HepG2 (cell line): ENCODE measurements at regions not wholly inside any gene's neighbourhood (a gene's known extent, or its start where the extent isn't known, plus 50 kb on each side); places are given as distances from the start of the nearest gene placed in this dataset.

Experiments used
- ATAC-seq: fragments of 200-7000 bp; cut with Tn5 transposase; 3 replicates; pipeline ENCODE4 v1.9.1; 2020; ENCODE audit warnings: mild to moderate bottlenecking, moderate library complexity
- BruUV-seq: library from RNA; stranded (reverse); fragments of 400-500 nt; replicated peaks from 2 replicates; lab custom pipeline; 2021; lab: Mats Ljungman, UMichigan
- CTCF ChIA-PET: fragments of 300-600 bp; formaldehyde crosslinking; extraction: SDS; loops from one replicate; lab custom pipeline; 2021; ENCODE audit warnings: low total read pairs, inconsistent platforms, low intra/inter-chr PET ratio; lab: Yijun Ruan, JAX
- POLR2A ChIA-PET: fragments of 350-600 bp; sonication (Branson Sonifier 250); formaldehyde crosslinking; loops from one replicate; lab custom pipeline; 2020; ENCODE audit warnings: antibody characterized with exemption, inconsistent platforms; lab: Yijun Ruan, JAX
- DNase-seq: peaks from one replicate; pipeline ENCODE4 v3.0.0-alpha.2; 2015; ENCODE audit warnings: low spot score
- FAIRE-seq: peaks from 3 replicates; lab custom pipeline; 2011; peaks lifted over from hg19 to GRCh38; lab: Jason Lieb, UNC
- H2AFZ ChIP-seq: one replicate; pipeline ENCODE4 v1.6.1; 2011; ENCODE audit warnings: low read length, inconsistent platforms
- H3K27ac ChIP-seq: fragments of 300-600 bp; 3 replicates; pipeline ENCODE4 v1.8.0; 2011; ENCODE audit warnings: mixed run types, mild to moderate bottlenecking, mixed read lengths, low read length, inconsistent platforms; ENCODE audit not compliant: insufficient read depth; ENCODE audit errors: extremely low read length
- H3K27me3 ChIP-seq, 2 experiments: fragments of 200-600 bp in 1 of 2; 2 replicates in 1 of 2; 3 replicates in 1 of 2; pipeline versions ENCODE4 v1.6.0 to v1.8.0; 2011; ENCODE audit warnings: low read length in 2 of 2, mild to moderate bottlenecking in 2 of 2, moderate library complexity in 2 of 2, inconsistent platforms in 1 of 2; ENCODE audit not compliant: insufficient read depth in 2 of 2, control insufficient read depth in 1 of 2
- H3K36me3 ChIP-seq, 2 experiments: fragments of 200-600 bp in 1 of 2; replicated peaks in 1 of 2; 2 replicates in 1 of 2; 3 replicates in 1 of 2; pipeline versions ENCODE4 v1.5.1 to v1.8.0; 2011; ENCODE audit warnings: low read length in 2 of 2, inconsistent platforms in 1 of 2; ENCODE audit not compliant: insufficient read depth in 2 of 2, control insufficient read depth in 1 of 2
- H3K4me1 ChIP-seq: 2 replicates; pipeline ENCODE4 v1.5.1; 2012; ENCODE audit warnings: low read length, inconsistent platforms; ENCODE audit not compliant: insufficient read depth
- H3K4me2 ChIP-seq: 2 replicates; pipeline ENCODE4 v1.6.0; 2011; ENCODE audit warnings: low read depth, low read length, inconsistent platforms
- H3K4me3 ChIP-seq, 3 experiments: fragments of 200-600 bp in 1 of 3; sonication (generic), shearing (Covaris generic) in 1 of 3; replicated peaks in 1 of 3; 2 replicates each; pipeline ENCODE4 v1.5.1; 2011 to 2016; ENCODE audit warnings: low read length in 3 of 3, inconsistent platforms in 2 of 3, low read depth in 2 of 3, mild to moderate bottlenecking in 2 of 3, control low read depth in 1 of 3, mixed read lengths in 1 of 3; ENCODE audit not compliant: insufficient read depth in 1 of 3
- H3K79me2 ChIP-seq: one replicate; pipeline ENCODE4 v1.6.1; 2011; ENCODE audit warnings: low read length, inconsistent platforms; ENCODE audit not compliant: insufficient read depth
- H3K9ac ChIP-seq: 2 replicates; pipeline ENCODE4 v1.6.0; 2011; ENCODE audit warnings: mild to moderate bottlenecking, low read depth, low read length, inconsistent platforms; ENCODE audit not compliant: insufficient read depth
- H3K9me3 ChIP-seq: 2 replicates; pipeline ENCODE4 v1.5.1; 2012; ENCODE audit warnings: mild to moderate bottlenecking, low read length
- H4K20me1 ChIP-seq: 2 replicates; pipeline ENCODE4 v1.6.0; 2011; ENCODE audit warnings: inconsistent platforms, mild to moderate bottlenecking, low read length, moderate library complexity; ENCODE audit not compliant: insufficient read depth
- BRD4 ChIP-seq: sonication (generic); formaldehyde crosslinking; IDR thresholded peaks from 2 replicates; pipeline ENCODE4 v1.4.0; 2020; ENCODE audit warnings: missing genetic modification reagents
- CEBPB ChIP-seq: IDR thresholded peaks from 2 replicates; pipeline ENCODE4 v1.6.1; 2011; ENCODE audit warnings: low read depth, low read length, improper control_type of control experiment, borderline replicate concordance
- GATAD2A ChIP-seq: IDR thresholded peaks from 2 replicates; pipeline ENCODE4 v1.6.1; 2016
- HNRNPL ChIP-seq: fragments of 200-400 bp; formaldehyde crosslinking; IDR thresholded peaks from 2 replicates; pipeline ENCODE4 v1.6.1; 2017; ENCODE audit warnings: mild to moderate bottlenecking, low read depth, low read length
- IRF1 ChIP-seq: sonication (generic); formaldehyde crosslinking; IDR thresholded peaks from 2 replicates; pipeline ENCODE4 v1.4.0; 2020; ENCODE audit warnings: low read depth, mild to moderate bottlenecking, missing genetic modification reagents
- KAT8 ChIP-seq: IDR thresholded peaks from 2 replicates; pipeline ENCODE4 v1.6.1; 2016; ENCODE audit warnings: missing genetic modification reagents, missing compliant biosample characterization
- KDM2A ChIP-seq: sonication (generic); formaldehyde crosslinking; IDR thresholded peaks from 2 replicates; pipeline ENCODE4 v1.4.0; 2020; ENCODE audit warnings: low read depth, missing genetic modification reagents, borderline replicate concordance
- MED1 ChIP-seq: sonication (generic); formaldehyde crosslinking; IDR thresholded peaks from 2 replicates; pipeline ENCODE4 v1.4.0; 2020; ENCODE audit warnings: missing genetic modification reagents
- SMC3 ChIP-seq: IDR thresholded peaks from 2 replicates; pipeline ENCODE4 v1.6.1; 2011; ENCODE audit warnings: low read length, improper control_type of control experiment
- THAP11 ChIP-seq: IDR thresholded peaks from 2 replicates; pipeline ENCODE4 v1.6.1; 2016; ENCODE audit warnings: missing biosample characterization, missing genetic modification reagents
- TOE1 ChIP-seq: sonication (generic); formaldehyde crosslinking; IDR thresholded peaks from 2 replicates; pipeline ENCODE4 v1.4.0; 2020; ENCODE audit warnings: mild to moderate bottlenecking, missing genetic modification reagents
- TSC22D2 ChIP-seq: sonication (generic); formaldehyde crosslinking; IDR thresholded peaks from 2 replicates; pipeline ENCODE4 v1.5.1; 2020; ENCODE audit warnings: missing genetic modification reagents, mild to moderate bottlenecking, borderline replicate concordance
- ZFX ChIP-seq: sonication (generic); formaldehyde crosslinking; IDR thresholded peaks from 2 replicates; pipeline ENCODE4 v1.4.0; 2020; ENCODE audit warnings: mild to moderate bottlenecking, low read depth, missing genetic modification reagents, moderate library complexity
- ZNF292 ChIP-seq: sonication (generic); formaldehyde crosslinking; IDR thresholded peaks from 2 replicates; pipeline ENCODE4 v1.8.1; 2022; ENCODE audit warnings: mild to moderate bottlenecking, low read depth, missing genetic modification reagents, borderline replicate concordance
- ZNF331 ChIP-seq: sonication (generic); formaldehyde crosslinking; IDR thresholded peaks from 2 replicates; pipeline ENCODE4 v1.4.0; 2020; ENCODE audit warnings: missing genetic modification reagents
- ZNF501 ChIP-seq: sonication (generic); formaldehyde crosslinking; IDR thresholded peaks from 2 replicates; pipeline ENCODE4 v1.5.1; 2020; ENCODE audit warnings: mild to moderate bottlenecking, moderate library complexity, missing genetic modification reagents
- WGBS: methylation state at CpG from one replicate; pipeline ENCODE4 v1.1.6; 2017; ENCODE audit warnings: low lambda C conversion rate; 5-methylcytosine and 5-hydroxymethylcytosine counted together
- in situ Hi-C: cut with HindIII; loops from 2 replicates; pipeline ENCODE4 v1.10.0; 2017; ENCODE audit warnings: low pct_unique_long_range_greater_than_20kb; ENCODE audit not compliant: extremely low pct_ligation_motif_present
- intact Hi-C: fragments of 100-400 bp; cut with micrococcal nuclease; formaldehyde crosslinking; loops from one replicate; pipeline ENCODE4 v1.10.0; 2022; ENCODE audit not compliant: unreplicated experiment
- TF ChIP-seq, protein P1 (sequence below): sonication (generic); formaldehyde crosslinking; IDR thresholded peaks from 2 replicates; pipeline ENCODE4 v1.4.0; 2020; ENCODE audit warnings: mild to moderate bottlenecking, missing genetic modification reagents
- TF ChIP-seq, protein P2 (sequence below): IDR thresholded peaks from 2 replicates; pipeline ENCODE4 v1.6.1; 2012; ENCODE audit warnings: inconsistent platforms

- TF ChIP-seq IRF1 (CRISPR knock-in tag) (no peak), BRD4 (CRISPR knock-in tag) (no peak)
These were observed 101.5 kb upstream of the SLC6A6 start (continued) for GRCh38 chr3:14300721-14301399.

- in situ Hi-C loops: no loop called here
- peak; percentile 63 for DNase-seq
- Histone ChIP-seq H3K27ac (no peak overlapping the region), H3K4me2 (no peak overlapping the region), H3K27me3 (peaks cover 6 to 37% of the 10 kb centered on the region in 2 experiments), H3K4me3 (no peak overlapping the region), H3K36me3 (no peaks in the 10 kb centered on the region), H3K9ac (no peak overlapping the region), H3K79me2 (no peaks in the 10 kb centered on the region), H4K20me1 (no peaks in the 10 kb centered on the region), H3K4me1 (peaks cover 15% of the 10 kb centered on the region), H2AFZ (no peak overlapping the region), H3K9me3 (no peaks in the 10 kb centered on the region)
- ChIA-PET CTCF (no interaction called here), POLR2A (no interaction called here)
- peak; percentile 86 for ATAC-seq
- WGBS: 5% methylated on average over 10 of the region's 15 CpGs
- no peak for FAIRE-seq
- intact Hi-C loops: loop anchor here (5.0 kb wide), 1 partner anchor 356 kb away; no protein-coding TSS in a partner anchor
- BruUV-seq: no TSS peak
- peak; percentile 99 for TF ChIP-seq CEBPB
- TF ChIP-seq, protein P1, sequence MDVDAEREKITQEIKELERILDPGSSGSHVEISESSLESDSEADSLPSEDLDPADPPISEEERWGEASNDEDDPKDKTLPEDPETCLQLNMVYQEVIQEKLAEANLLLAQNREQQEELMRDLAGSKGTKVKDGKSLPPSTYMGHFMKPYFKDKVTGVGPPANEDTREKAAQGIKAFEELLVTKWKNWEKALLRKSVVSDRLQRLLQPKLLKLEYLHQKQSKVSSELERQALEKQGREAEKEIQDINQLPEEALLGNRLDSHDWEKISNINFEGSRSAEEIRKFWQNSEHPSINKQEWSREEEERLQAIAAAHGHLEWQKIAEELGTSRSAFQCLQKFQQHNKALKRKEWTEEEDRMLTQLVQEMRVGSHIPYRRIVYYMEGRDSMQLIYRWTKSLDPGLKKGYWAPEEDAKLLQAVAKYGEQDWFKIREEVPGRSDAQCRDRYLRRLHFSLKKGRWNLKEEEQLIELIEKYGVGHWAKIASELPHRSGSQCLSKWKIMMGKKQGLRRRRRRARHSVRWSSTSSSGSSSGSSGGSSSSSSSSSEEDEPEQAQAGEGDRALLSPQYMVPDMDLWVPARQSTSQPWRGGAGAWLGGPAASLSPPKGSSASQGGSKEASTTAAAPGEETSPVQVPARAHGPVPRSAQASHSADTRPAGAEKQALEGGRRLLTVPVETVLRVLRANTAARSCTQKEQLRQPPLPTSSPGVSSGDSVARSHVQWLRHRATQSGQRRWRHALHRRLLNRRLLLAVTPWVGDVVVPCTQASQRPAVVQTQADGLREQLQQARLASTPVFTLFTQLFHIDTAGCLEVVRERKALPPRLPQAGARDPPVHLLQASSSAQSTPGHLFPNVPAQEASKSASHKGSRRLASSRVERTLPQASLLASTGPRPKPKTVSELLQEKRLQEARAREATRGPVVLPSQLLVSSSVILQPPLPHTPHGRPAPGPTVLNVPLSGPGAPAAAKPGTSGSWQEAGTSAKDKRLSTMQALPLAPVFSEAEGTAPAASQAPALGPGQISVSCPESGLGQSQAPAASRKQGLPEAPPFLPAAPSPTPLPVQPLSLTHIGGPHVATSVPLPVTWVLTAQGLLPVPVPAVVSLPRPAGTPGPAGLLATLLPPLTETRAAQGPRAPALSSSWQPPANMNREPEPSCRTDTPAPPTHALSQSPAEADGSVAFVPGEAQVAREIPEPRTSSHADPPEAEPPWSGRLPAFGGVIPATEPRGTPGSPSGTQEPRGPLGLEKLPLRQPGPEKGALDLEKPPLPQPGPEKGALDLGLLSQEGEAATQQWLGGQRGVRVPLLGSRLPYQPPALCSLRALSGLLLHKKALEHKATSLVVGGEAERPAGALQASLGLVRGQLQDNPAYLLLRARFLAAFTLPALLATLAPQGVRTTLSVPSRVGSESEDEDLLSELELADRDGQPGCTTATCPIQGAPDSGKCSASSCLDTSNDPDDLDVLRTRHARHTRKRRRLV (CRISPR knock-in tag): no peak
- TF ChIP-seq GATAD2A: peak; percentile 27; the same call in 1 of the 2 replicates
- TF ChIP-seq ZNF331 (CRISPR knock-in tag): peak; percentile 31; the same call in 1 of the 2 replicates
- peak; percentile 43; the same call in 1 of the 2 replicates for TF ChIP-seq THAP11 (CRISPR knock-in tag)
- 0 out of 2 replicates have a peak, but pooled peaks have one; percentile 19 for TF ChIP-seq MED1 (CRISPR knock-in tag)
- no peak for TF ChIP-seq HNRNPL
- TF ChIP-seq SMC3: peak; percentile 34; the same call in 1 of the 2 replicates
- TF ChIP-seq TSC22D2 (CRISPR knock-in tag): no peak
- TF ChIP-seq ZNF501 (CRISPR knock-in tag): 0 out of 2 replicates have a peak, but pooled peaks have one; percentile 10
- TF ChIP-seq ZNF292 (CRISPR knock-in tag): no peak
- peak; percentile 29; the same call in 1 of the 2 replicates for TF ChIP-seq ZFX
- 0 out of 2 replicates have a peak, but pooled peaks have one; percentile 8 for TF ChIP-seq KDM2A (CRISPR knock-in tag)
- TF ChIP-seq KAT8: 0 out of 2 replicates have a peak, but pooled peaks have one; percentile 24
- TF ChIP-seq, protein P2, sequence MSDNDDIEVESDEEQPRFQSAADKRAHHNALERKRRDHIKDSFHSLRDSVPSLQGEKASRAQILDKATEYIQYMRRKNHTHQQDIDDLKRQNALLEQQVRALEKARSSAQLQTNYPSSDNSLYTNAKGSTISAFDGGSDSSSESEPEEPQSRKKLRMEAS: 0 out of 2 replicates have a peak, but pooled peaks have one; percentile 13
- no peak for TF ChIP-seq TOE1
These were observed 100.8 kb upstream of the SLC6A6 start for GRCh38 chr3:14301558-14301957.
